HG02610 (cell line): ENCODE measurements at regions not wholly inside any gene's neighbourhood (a gene's known extent, or its start where the extent isn't known, plus 50 kb on each side); places are given as distances from the start of the nearest gene placed in this dataset.
"Not testable (repeated sequence)": the region's sequence is repeated elsewhere in the genome, so short reads cannot be mapped to it uniquely, and the experiment has no call there.

ENCODE experiments used
- ATAC-seq: cut with Tn5 transposase; IDR thresholded peaks from one replicate; pipeline ENCODE4 v1.9.1; 2021; ENCODE audit warnings: mild to moderate bottlenecking, moderate library complexity; ENCODE audit not compliant: unreplicated experiment

GRCh38 chr10:34058845-34059614, 724.6 kb upstream of the NRP1 start:
- ATAC-seq, result no peak

- not testable (repeated sequence) for ATAC-seq
These were observed 721.0 kb upstream of the NRP1 start for GRCh38 chr10:34055410-34055985.

- no peak for ATAC-seq
These were observed 715.4 kb upstream of the NRP1 start for GRCh38 chr10:34049887-34050286.

- ATAC-seq, result no peak
These were observed 715.0 kb upstream of the NRP1 start for GRCh38 chr10:34049469-34049868.

GRCh38 chr10:34047389-34047788, 712.9 kb upstream of the NRP1 start:
- ATAC-seq, result no peak

GRCh38 chr10:34046506-34047034, 712.1 kb upstream of the NRP1 start:
- ATAC-seq, result no peak

GRCh38 chr10:34045571-34046190, 711.2 kb upstream of the NRP1 start:
- no peak for ATAC-seq

- ATAC-seq, result no peak
These were observed 707.4 kb upstream of the NRP1 start for GRCh38 chr10:34041871-34042270.

GRCh38 chr10:34037499-34037898, 703.0 kb upstream of the NRP1 start:
- ATAC-seq, result no peak

- not testable (repeated sequence) for ATAC-seq
These were observed 700.8 kb upstream of the NRP1 start for GRCh38 chr10:34035241-34035790.

GRCh38 chr10:34033078-34033477, 698.6 kb upstream of the NRP1 start:
- no peak for ATAC-seq

- ATAC-seq, result no peak
These were observed 698.1 kb upstream of the NRP1 start for GRCh38 chr10:34032564-34032963.

- no peak for ATAC-seq
These were observed 696.9 kb upstream of the NRP1 start for GRCh38 chr10:34031400-34031799.

- no peak for ATAC-seq
These were observed 695.0 kb upstream of the NRP1 start for GRCh38 chr10:34029455-34029854.

- ATAC-seq, result no peak
These were observed 694.5 kb upstream of the NRP1 start for GRCh38 chr10:34028936-34029335.

GRCh38 chr10:34024693-34025425, 690.4 kb upstream of the NRP1 start:
- ATAC-seq, result no peak

GRCh38 chr10:34024282-34024681, 689.8 kb upstream of the NRP1 start:
- no peak for ATAC-seq

- no peak for ATAC-seq
These were observed 687.7 kb upstream of the NRP1 start for GRCh38 chr10:34022195-34022594.

- ATAC-seq, result no peak
These were observed 684.3 kb upstream of the NRP1 start for GRCh38 chr10:34018784-34019183.

GRCh38 chr10:34018129-34018528, 683.7 kb upstream of the NRP1 start:
- ATAC-seq, result no peak

GRCh38 chr10:34017281-34017680, 682.8 kb upstream of the NRP1 start:
- no peak for ATAC-seq
